HUDEP-2 (cell line): ENCODE measurements at regions not wholly inside any gene's neighbourhood (a gene's known extent, or its start where the extent isn't known, plus 50 kb on each side); places are given as distances from the start of the nearest gene placed in this dataset.

ENCODE experiments used
- DNase-seq, 76 experiments: peaks; one replicate each; lab custom pipeline; 2025; ENCODE audit not compliant: unreplicated experiment in 76 of 76; lab: John Stamatoyannopoulos, UW

DNA sequence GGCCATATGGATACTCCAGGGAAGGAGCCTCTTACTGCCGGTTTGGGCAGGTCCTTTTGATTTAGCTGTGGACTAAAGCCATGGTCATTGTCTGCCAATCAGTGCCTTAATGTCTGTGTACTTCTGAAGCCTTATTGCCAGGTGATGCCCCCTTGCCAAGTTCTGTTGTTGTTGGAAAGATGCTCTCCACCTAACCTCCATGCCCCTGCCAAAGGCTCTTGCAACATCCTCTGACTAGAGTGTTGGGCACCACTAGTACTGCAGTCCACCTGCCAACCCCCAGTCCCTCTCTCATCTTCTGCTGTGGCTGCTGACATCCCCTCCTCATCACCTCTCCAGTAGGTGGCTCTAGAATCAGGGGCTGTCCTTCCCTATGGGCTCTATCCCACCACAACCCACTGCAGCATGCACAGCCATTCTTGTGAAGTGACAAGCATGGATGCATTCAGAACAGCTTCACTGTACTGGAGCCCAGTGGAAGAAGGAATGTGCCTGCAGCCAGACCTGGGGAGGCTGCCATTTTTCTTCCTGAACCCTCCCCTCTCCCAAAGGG, 375.3 kb upstream of the CDH5 start:
- DNase-seq = no peak

DNA sequence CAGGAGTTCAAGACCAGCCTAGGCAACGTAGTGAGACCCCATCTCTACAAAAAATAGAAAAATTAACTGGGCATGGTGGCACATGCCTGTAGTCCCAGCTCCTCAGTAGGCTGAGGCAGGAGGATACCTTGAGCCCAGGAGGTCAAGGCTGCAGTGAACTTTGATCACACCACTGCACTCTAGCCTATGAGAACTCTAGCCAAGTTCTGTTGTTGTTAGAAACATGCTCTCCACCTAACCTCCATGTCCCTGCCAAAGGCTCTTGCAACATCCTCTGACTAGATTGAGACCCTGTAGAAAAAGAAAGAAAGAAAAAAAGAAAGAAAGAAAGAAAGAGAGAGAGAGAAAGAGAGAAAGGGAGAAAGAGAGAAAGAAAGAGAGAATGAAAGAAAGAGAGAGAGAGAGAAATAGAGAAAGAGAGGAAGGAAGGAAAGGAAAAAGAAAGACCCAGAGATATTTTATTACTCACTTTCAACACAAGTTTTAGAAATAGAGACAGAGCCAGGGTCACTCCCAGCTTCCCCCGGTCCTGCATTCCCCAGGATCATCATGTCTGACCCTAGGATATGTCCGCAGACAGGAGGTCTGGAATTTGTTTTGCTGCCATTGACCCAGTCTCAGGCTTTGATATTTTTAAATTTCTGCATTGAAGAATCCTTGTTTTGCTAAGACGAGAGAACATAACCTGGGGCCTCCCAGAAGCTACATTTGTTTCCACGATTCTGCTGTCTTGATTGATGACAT, 376.5 kb upstream of the CDH5 start:
- no peak for DNase-seq

DNA sequence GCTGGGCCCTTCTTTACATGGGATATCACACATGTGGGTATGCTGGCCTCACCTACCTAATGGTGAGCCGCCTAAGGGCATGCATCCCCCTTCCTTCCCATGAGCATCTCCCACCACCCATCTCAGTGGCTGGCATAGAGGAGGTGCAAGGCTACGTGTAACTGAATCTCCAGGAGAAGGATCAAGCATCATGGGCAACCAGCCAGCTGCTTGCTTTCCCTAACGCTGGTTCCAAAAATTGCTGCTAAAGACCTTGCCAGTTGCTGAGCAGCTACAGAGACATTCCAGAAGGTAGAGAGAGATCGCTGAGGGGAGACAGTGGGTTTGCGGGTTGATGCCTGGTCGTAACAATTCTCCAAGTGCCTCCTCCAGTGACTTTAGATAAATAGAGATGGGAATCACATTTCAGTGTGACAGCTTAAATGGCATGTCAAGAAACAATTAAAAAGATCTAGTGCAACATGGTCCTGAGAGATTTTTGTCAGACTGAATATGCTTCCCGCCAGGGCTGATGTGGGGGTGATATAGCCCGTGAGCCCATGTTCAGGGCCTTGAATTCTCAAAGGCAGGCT, 378.4 kb upstream of the CDH5 start:
- no peak for DNase-seq

DNA sequence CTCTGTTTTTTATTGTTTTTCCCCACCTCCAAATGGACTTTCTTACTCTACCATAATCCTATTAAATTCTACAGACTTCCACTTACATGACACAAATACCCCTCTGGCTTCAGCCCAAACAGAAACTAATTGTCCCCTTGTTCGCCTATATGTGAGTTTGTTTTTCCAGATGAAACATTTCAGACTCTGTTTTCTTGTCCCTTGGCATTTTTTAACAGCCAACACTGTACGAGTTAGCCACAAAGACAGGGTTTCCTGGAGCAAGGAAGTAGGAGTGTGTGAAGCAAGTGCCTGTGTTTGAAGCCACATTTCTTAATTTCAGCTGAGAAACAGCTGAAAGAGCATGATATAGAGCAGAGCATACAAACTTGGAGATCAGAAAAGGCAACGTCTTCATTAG, 382.2 kb upstream of the CDH5 start:
- DNase-seq = no peak

DNA sequence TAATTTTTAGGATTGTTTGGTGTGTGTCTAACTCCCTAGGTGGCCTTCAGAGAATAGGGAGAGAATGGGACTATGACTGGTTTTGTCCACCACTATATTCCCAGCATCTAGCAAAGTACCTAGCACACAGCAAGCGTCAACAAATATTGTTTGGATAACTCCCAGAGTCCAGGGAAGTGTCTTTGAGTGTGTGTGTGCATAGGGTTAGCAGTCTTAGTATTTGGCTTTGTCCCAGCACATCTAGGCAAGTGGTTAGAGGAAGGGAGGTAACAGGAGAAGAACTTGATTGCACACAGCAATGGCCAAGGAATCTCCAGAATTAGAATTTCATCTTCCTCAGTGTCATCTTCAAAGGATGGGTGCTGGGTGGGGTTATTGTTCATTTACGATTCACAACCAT, 385.4 kb upstream of the CDH5 start:
- no peak for DNase-seq

DNA sequence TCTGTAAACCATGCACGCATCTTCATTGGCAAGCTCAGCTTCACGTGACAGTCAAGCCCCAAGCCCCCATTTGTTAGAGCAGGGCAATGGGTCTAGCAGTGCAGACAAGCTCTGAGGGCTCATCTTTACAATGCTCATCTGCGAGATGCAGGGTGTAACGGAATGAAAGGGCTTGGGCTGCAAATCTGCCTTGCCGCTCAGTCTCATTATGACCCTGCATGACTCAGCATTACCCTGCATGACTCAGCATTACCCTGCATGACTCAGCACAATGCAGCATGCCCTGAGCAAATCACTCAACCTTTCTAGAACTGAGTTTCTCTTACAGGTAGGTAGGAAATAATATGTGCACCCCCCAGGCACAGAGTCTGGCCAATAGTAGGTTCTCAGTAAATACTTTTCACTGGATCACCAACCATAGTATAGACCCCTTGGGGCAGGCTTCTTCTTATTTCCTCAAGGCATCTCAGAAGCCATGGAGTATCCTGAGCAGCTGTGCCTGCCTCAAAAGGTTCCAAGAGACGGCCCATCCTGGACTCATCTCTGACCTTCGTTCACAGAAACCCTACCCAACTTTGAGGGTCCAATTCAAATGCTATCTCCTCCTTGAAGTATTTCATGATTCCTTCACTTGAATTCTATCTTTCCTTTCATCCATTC, 391.3 kb upstream of the CDH5 start:
- peak in 7 of 76 experiments; percentile 3 to 46 (median 10) for DNase-seq

DNA sequence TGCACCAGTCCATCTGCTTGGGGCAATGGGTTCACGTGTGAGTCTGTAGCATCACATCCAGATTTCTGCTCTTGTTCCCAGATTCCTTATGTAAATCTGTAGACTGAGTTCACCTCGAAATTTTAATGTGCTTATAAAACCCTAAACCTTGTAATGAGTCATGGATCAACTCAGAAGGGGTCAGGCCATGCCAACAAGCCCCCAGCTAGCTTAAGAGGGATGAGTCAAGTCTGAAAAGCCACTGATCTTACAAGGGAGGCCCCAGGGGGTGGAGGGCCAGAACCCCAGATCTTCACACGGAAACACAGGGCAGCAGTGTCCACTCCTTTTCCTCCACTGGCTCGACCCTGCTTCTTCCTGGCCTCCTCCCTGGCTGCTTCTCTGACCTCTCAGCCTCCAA, 399.1 kb upstream of the CDH5 start:
- DNase-seq = no peak

DNA sequence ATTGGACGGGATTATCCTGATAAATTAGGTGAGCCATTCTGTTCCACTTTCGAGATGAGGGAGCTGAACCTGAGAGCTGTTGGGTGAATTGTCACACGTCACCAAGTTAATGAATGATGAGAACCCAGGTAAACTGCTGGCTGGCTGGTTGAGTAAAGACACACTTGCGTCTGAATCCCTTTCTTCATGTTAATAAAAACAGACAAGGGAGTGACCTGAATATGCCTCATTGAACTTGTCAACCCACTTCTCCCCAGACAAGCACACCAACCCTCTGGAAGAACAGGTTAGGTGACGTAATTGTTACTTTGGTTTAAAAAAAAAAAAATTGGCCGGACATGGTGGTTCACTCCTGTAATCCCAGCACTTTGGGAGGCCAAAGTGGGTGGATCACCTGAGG, 400.9 kb upstream of the CDH5 start:
- no peak for DNase-seq

DNA sequence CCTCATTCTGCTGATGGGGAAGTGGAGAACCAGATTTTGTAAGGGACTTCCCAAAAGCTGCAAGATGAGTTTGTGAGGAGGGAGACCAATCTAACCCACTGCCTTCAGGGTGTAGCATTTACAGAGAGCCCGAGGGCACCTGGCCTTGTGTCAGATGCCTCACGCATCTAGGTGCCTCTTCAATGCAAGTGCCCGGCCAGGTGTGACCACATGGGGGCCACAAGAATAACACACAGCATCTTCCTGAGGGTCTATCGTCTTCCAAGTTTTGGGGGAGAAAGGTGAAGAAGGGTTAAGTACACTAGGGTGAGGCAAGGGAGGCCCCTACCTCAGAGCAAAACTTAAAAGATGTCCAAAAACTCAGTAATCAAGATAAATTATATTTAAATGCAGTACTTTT, 401.7 kb upstream of the CDH5 start:
- no peak for DNase-seq

DNA sequence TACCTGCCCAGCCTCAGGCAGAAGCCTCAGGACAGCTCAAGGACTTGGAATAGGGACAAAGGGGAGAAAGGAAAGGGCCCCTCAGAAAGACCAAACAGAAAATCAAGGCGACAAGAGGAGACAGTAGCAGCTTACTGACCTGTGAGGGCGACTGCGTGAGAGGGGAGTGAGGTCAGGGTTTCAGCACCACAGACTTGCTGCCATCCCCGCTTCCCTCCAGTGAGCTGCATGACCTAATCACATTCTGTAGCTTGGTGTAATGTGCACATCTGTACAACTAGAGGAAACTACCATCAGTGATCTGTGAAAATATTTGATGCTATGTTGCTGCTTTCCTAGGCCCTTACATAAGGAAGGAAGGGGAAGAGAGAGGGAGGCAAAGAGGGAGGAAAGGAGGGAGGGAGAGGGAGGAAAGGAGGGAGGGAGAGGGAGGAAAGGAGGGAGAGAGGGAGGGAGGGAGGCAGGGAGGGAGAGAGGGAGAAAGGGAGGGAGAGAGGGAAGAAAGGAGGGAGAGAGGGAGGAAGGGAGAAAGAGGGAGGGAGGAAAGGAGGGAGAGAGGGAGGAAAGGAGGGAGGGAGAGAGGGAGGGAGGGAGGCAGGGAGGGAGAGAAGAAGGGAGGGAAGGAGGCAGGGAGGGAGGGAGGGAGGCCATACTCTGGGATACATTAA, 404.9 kb upstream of the CDH5 start:
- DNase-seq = no peak

DNA sequence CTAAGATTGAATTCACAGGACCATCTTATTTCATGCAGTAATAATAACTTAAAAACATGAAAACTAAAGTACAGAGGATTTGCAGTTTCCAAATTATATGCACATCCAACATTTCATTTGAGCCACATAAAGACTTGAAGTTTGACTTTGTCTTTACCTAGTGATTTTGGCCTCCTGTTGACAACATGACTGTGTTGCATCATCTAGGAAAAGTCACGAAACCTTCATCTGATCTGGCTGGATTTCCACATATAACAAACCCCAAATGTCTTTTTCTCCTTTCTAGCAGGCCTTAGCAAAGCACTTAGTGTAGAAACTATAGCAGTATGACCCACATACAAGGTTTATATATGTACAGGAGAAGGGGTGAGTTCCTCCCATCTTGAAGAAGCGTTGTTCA, 406.5 kb upstream of the CDH5 start:
- no peak for DNase-seq

DNA sequence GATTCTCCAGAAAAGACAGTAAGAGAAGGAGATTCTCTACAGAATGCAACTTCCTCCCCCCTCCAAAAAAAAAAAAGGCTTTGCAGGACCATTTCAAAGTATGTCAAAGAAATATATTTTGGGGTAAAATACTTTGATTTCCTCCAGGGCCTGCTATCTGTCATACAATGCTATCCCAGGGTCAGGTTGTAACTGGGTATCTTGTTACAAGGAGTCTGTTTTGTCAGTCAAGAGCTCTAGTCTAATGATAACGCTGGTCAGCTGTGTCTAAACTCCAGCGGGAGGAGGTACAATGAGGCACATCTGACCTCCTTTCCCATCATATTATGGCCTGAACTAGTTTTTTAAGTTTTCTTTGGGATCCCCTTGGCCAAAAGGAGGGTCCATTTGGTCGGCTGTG, 408.4 kb upstream of the CDH5 start:
- DNase-seq = no peak

DNA sequence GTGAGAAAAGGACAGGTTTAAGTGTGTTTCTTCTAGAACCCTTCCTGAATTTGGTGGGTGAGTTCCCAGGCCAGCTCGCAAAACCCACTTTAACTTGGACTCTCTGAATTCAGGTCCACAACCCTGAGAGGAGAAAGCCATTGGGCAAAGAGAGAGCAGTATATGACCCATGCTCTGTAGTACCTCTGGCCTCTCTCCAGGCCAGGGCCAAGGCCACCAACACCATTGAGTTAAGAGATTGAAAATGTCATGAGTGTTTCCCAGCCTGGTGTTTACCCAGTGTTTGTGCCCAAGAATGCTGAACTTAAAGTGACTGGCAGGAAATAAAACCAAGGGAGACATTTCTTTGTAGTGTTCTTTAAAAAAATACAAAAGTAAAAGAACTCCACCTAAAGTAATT, 410.4 kb upstream of the CDH5 start:
- no peak for DNase-seq

DNA sequence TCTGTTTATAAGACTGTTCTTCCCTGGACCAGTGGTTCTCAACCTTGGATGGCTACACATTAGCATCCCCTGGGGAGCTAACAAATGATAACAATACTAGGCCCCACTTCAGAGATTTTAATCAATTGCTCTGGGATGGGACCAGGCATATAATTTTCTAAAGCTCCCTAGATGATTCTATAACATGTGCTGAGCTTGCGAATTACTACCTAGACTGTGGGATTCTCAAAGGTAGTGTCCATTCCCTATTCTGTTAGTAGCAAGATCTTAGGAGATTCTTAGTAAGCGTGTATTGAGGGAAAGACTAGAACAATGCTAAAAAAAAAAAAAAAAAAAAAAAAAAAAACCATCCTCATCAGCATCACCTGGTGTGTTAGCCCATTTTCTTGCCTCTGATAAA, 412.0 kb upstream of the CDH5 start:
- no peak for DNase-seq

DNA sequence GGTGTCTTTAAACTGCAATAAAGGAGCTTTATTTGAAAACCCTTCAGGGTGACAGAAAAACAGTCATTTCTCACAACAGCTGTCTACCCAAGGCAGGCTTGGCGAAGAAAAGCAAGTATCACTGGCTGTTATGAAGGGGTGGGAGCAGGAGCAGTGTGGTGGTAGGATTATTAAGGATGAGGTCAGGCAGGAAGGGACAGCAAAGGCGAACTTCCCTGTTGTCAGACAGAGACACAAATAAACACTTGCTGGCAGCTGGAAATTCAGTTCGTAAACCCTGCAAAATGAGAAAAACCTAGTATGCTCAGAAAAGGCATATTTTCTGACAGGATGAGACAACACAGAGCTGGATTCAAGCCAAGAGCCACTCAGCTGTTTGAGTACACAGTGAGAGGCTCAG, 416.3 kb upstream of the CDH5 start:
- DNase-seq = no peak

DNA sequence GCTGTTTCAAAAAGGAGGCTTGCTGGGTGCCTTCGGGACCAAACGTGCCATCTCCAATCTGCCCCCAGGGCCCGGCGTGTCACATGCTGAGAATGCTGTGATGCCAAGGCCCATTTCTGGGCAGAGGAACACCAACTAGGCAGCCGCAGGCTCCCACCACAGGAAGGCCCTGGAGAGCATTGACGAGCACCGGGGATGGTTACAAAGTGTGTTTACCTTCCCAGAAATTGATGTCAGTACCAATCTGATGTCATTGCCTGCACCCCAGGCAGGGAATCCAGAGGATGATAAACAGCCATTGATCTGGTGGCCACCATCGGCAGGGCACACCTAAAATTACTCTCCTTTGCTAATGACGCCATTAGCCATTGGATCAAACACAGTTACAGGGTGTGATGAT, 418.1 kb upstream of the CDH5 start:
- no peak for DNase-seq

DNA sequence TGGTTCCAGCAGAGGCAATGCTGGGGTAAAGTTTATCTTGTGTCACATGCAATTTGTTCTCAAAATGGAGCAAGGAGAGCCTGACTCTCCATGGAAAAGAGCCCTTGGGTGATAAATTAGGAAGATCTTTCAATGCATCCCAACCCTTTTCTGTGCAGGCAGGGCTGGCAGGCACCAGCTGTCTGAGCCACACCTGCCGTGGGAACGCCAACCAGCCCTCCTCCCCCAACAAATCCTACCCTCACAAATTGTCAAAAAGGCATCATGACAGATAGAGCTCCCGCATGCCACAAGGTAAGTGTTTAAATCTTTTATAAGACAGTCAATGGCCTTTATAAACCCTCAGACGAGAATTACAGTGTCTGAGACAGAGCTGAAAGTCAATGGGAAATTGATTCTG, 418.5 kb upstream of the CDH5 start:
- no peak for DNase-seq

DNA sequence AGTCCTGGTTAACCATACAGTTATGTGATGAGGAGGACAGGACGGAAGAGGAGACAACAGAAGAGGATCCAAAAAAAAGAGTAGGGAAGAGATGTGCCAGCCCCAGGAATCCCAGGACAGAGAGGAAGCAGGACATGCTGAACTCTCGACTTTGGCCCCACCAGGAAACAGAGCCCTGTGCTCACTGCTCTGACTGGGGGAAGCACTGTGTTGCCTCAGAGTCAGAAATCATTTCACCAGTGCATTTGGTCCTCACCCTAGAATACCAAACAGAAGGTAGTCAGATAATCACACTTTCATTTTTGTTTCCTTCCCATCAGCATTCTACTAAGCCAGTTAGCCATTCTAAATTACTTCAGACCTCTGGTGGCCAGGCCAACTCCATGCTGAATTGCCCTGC, 421.0 kb upstream of the CDH5 start:
- no peak for DNase-seq

DNA sequence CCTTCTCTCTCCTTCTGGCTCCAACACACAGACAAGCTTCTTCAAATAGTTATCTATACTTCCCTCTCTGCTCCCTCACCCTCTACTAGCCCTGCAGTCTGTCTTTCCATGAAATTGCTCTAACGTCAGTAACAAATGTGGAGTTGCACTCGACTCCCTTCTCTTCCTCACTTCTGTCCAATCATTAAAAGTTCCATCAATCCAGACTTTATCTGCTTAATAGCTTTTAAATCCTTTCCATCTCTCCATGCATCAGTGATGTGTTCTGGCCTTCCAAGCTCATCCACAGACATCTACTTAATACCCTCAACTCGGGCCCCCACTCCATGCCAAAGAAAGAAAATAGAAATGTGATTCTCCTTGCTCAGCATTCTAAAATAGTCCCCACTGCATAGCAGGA, 422.1 kb upstream of the CDH5 start:
- DNase-seq = no peak

DNA sequence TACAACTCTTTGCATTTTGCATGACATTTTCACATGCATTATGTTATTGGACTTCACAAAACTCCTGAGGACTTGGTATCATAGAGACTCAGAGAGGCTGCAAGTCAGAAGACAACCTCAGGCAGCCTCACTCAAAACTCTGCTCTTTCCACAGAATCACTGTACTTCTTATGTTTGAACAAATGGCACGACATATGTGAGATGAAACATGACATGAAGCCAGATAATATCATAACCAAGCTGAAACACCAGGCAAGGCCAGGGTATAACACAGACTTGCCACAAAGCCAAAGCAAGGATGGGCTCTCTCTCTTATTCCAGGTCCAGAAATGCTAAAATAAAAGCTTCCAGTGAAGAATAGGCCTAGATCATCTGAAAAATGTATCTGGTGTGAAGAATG, 425.8 kb upstream of the CDH5 start:
- no peak for DNase-seq

DNA sequence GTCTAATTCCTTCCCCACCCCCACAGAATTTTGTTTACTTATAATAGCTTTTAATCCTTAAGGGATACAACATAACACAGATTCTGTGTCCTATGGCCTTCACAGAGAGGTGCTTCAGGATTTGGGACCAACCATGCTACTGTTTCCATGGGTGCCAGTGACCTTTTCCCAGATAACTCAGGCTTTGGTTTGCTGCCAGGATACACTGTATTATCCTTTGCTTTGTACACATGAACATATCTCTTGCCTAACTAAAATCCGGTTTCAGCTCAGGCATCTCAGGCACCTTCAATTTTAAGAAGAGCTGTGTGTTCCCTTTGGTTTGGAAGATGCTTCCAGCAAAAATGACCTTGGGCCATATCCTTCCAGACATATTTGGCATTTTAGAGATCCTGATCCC, 428.4 kb upstream of the CDH5 start:
- DNase-seq = no peak

DNA sequence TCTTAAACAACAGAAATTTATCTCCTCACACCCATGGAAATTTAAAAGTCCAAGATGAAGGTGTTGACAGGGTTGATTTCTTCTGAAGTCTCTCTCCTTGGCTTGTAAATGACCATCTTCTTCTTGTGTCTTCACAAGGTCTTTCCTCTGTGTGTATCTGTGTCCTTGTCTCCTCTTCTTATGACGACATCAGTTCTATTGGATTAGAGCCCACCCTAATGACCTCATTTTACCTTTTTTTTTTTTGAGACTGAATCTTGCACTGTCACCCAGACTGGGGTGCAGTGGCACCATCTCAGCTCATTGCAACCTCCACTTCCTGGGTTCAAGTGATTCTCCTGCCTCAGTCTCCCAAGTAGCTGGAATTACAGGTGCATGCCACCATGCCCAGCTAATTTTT, 429.0 kb upstream of the CDH5 start:
- DNase-seq = no peak
